ENCODE measurements at regions not wholly inside any gene's neighbourhood (a gene's known extent, or its start where the extent isn't known, plus 50 kb on each side); places are given as distances from the start of the nearest gene placed in this dataset.

- H3K9me3 ChIP-seq (replicated peaks) = peaks cover 14% of the 10 kb centered on the region
- H3K4me1 ChIP-seq = no peaks in the 10 kb centered on the region
- TF ChIP-seq, protein P1, sequence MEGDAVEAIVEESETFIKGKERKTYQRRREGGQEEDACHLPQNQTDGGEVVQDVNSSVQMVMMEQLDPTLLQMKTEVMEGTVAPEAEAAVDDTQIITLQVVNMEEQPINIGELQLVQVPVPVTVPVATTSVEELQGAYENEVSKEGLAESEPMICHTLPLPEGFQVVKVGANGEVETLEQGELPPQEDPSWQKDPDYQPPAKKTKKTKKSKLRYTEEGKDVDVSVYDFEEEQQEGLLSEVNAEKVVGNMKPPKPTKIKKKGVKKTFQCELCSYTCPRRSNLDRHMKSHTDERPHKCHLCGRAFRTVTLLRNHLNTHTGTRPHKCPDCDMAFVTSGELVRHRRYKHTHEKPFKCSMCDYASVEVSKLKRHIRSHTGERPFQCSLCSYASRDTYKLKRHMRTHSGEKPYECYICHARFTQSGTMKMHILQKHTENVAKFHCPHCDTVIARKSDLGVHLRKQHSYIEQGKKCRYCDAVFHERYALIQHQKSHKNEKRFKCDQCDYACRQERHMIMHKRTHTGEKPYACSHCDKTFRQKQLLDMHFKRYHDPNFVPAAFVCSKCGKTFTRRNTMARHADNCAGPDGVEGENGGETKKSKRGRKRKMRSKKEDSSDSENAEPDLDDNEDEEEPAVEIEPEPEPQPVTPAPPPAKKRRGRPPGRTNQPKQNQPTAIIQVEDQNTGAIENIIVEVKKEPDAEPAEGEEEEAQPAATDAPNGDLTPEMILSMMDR (IDR thresholded peaks at IDR 0.05; ENCODE audit: borderline replicate concordance) = no peak
- H3K4me3 ChIP-seq = no peak overlapping the region
- H3K36me3 ChIP-seq = no peaks in the 10 kb centered on the region
- no peaks in the 10 kb centered on the region for H3K27me3 ChIP-seq (ENCODE audit: low read depth)
- DNase-seq = no peak
- H3K27ac ChIP-seq (replicated peaks) = no peak overlapping the region
- intact Hi-C loops (cut with micrococcal nuclease) = no loop called here
Measured at GRCh38 chr3:166390303-166390702, 553.1 kb upstream of the BCHE start.

DNA sequence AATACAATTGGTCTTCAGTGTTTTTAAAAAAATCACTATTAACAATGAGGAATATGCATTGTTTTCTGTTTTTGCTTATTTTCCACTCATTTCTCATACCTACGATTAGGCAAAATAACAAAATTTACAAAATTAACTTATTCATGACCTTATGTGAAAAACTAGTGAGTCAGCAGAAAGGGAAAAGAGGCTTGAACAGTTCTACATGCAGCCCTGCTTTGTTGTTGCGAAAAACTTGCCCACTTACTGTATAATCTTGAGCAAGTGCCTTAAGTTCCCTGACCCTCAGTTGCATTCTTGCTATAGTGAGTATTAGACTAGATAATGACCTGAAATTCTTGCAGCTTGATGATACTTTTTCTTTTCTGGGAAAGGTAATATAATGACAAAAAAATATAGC is 551.1 kb upstream of the BCHE start:
- no peaks in the 10 kb centered on the region for H3K4me1 ChIP-seq
- intact Hi-C loops (cut with micrococcal nuclease) = no loop called here
- TF ChIP-seq, protein P1 (IDR thresholded peaks at IDR 0.05; ENCODE audit: borderline replicate concordance) = no peak
- no peaks in the 10 kb centered on the region for H3K27me3 ChIP-seq (ENCODE audit: low read depth)
- no peak overlapping the region for H3K4me3 ChIP-seq
- no peaks in the 10 kb centered on the region for H3K36me3 ChIP-seq
- no peaks in the 10 kb centered on the region for H3K9me3 ChIP-seq (replicated peaks)
- no peak overlapping the region for H3K27ac ChIP-seq (replicated peaks)
- no peak for DNase-seq

GRCh38 chr3:166372571-166373106 is 535.4 kb upstream of the BCHE start:
- Histone ChIP-seq H3K27ac (replicated peaks) (no peak overlapping the region), H3K9me3 (replicated peaks) (peaks cover 21% of the 10 kb centered on the region), H3K4me1 (no peaks in the 10 kb centered on the region), H3K27me3 (ENCODE audit: low read depth) (no peaks in the 10 kb centered on the region), H3K4me3 (no peak overlapping the region), H3K36me3 (no peaks in the 10 kb centered on the region)
- TF ChIP-seq, protein P1 (IDR thresholded peaks at IDR 0.05; ENCODE audit: borderline replicate concordance) = no peak
- intact Hi-C loops (cut with micrococcal nuclease) = no loop called here
- DNase-seq = no peak

- intact Hi-C loops (cut with micrococcal nuclease) = no loop called here
Measured at GRCh38 chr3:166367947-166368533, 530.8 kb upstream of the BCHE start.

DNA sequence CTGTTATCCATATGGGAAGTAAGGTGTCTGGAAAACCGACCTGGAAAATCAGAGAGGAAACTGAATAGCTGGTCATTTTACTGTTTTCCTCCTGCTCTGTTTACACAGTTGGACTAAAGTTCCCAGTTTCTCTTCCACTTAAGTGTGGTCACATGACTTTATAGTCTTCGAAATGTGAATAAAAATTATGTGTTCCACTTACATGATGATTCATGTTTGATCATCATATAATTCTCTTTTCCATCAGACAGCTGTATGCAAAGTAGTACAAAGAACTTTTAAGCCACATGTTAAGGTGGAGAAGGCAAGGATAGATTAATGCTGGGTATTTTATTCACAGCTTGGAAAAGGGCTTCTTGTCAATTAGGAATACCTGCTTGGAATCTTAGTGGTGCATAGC is 525.5 kb upstream of the BCHE start:
- no peak overlapping the region for H3K4me3 ChIP-seq
- TF ChIP-seq, protein P1 (IDR thresholded peaks at IDR 0.05; ENCODE audit: borderline replicate concordance) = no peak
- intact Hi-C loops (cut with micrococcal nuclease) = no loop called here
- H3K4me1 ChIP-seq = no peaks in the 10 kb centered on the region
- H3K36me3 ChIP-seq = no peaks in the 10 kb centered on the region
- no peaks in the 10 kb centered on the region for H3K27me3 ChIP-seq (ENCODE audit: low read depth)
- H3K27ac ChIP-seq (replicated peaks) = no peak overlapping the region
- no peaks in the 10 kb centered on the region for H3K9me3 ChIP-seq (replicated peaks)
- DNase-seq = no peak

More at GRCh38 chr3:166367947-166368533, 530.8 kb upstream of the BCHE start:
- Histone ChIP-seq H3K27ac (replicated peaks) (no peak overlapping the region), H3K4me3 (no peak overlapping the region), H3K36me3 (no peaks in the 10 kb centered on the region), H3K9me3 (replicated peaks) (peaks cover 5% of the 10 kb centered on the region), H3K4me1 (no peaks in the 10 kb centered on the region), H3K27me3 (ENCODE audit: low read depth) (no peaks in the 10 kb centered on the region)
- TF ChIP-seq, protein P1 (IDR thresholded peaks at IDR 0.05; ENCODE audit: borderline replicate concordance) = no peak
- no peak for DNase-seq

Data from left ventricle myocardium inferior (tissue), 1 donor.